GM18870 (cell line): ENCODE measurements at regions not wholly inside any gene's neighbourhood (a gene's known extent, or its start where the extent isn't known, plus 50 kb on each side); places are given as distances from the start of the nearest gene placed in this dataset.
"Not testable (repeated sequence)": the region's sequence is repeated elsewhere in the genome, so short reads cannot be mapped to it uniquely, and the experiment has no call there.

Source experiments
- ATAC-seq: cut with Tn5 transposase; IDR thresholded peaks from one replicate; pipeline ENCODE4 v1.9.1; 2021; ENCODE audit warnings: moderate library complexity; ENCODE audit not compliant: unreplicated experiment

GRCh38 chr10:120109725-120110124 lies 217.2 kb downstream of the SEC23IP start:
- ATAC-seq: not testable (repeated sequence)

GRCh38 chr10:120110196-120110595 lies 217.7 kb downstream of the SEC23IP start:
- ATAC-seq: no peak

GRCh38 chr10:120111628-120112027 lies 219.1 kb downstream of the SEC23IP start:
- ATAC-seq: no peak

- ATAC-seq: no peak
Observed at GRCh38 chr10:120112809-120113208, 220.3 kb downstream of the SEC23IP start.

- no peak for ATAC-seq
Observed at GRCh38 chr10:120115959-120116358, 223.4 kb downstream of the SEC23IP start.

GRCh38 chr10:120121768-120122167 lies 229.2 kb downstream of the SEC23IP start:
- no peak for ATAC-seq

GRCh38 chr10:120131183-120131582 lies 238.7 kb downstream of the SEC23IP start:
- no peak for ATAC-seq

- ATAC-seq: no peak
Observed at GRCh38 chr10:120132811-120133210, 240.3 kb downstream of the SEC23IP start.

- ATAC-seq: no peak
Observed at GRCh38 chr10:120138689-120139088, 246.2 kb downstream of the SEC23IP start.

- ATAC-seq: no peak
Observed at GRCh38 chr10:120145107-120145506, 252.6 kb downstream of the SEC23IP start.

GRCh38 chr10:120156614-120157274 lies 264.2 kb downstream of the SEC23IP start:
- ATAC-seq: no peak

GRCh38 chr10:120161111-120161510 lies 268.6 kb downstream of the SEC23IP start:
- ATAC-seq: no peak

- ATAC-seq: no peak
Observed at GRCh38 chr10:120162471-120162870, 269.9 kb downstream of the SEC23IP start.

GRCh38 chr10:120172356-120172755 lies 279.8 kb downstream of the SEC23IP start:
- no peak for ATAC-seq

GRCh38 chr10:120174491-120174890 lies 282.0 kb downstream of the SEC23IP start:
- ATAC-seq: no peak

- no peak for ATAC-seq
Observed at GRCh38 chr10:120177330-120177729, 279.7 kb upstream of the PLPP4 start.

- no peak for ATAC-seq
Observed at GRCh38 chr10:120180160-120180559, 276.9 kb upstream of the PLPP4 start.

GRCh38 chr10:120181154-120181553 lies 275.9 kb upstream of the PLPP4 start:
- no peak for ATAC-seq

- no peak for ATAC-seq
Observed at GRCh38 chr10:120182431-120182830, 274.6 kb upstream of the PLPP4 start.

GRCh38 chr10:120183546-120183945 lies 273.5 kb upstream of the PLPP4 start:
- ATAC-seq: no peak

- ATAC-seq: no peak
Observed at GRCh38 chr10:120184547-120185337, 272.3 kb upstream of the PLPP4 start.

- no peak for ATAC-seq
Observed at GRCh38 chr10:120186506-120186905, 270.5 kb upstream of the PLPP4 start.
